ENCODE measurements at regions not wholly inside any gene's neighbourhood (a gene's known extent, or its start where the extent isn't known, plus 50 kb on each side); places are given as distances from the start of the nearest gene placed in this dataset.

DNA sequence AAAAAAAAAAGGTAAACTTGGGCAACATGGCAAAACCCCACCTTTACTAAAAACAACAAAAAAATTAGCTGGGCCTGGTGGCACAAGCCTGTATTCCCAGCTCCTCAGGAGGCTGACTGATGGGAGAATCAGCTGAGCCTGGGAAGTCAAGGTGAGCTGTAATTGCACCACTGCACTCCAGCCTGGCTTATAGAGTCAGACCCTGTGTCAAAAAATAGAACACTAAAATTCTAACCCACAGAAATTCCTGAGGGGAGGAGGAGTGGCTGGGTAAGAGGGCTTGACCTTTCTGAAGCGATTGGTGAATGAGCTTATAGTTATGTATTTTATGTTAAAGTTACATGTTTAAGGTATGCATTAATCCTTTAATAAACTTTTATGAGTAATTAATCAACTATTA is 53.3 kb downstream of the FAT3 start:
- TF ChIP-seq, protein P1, sequence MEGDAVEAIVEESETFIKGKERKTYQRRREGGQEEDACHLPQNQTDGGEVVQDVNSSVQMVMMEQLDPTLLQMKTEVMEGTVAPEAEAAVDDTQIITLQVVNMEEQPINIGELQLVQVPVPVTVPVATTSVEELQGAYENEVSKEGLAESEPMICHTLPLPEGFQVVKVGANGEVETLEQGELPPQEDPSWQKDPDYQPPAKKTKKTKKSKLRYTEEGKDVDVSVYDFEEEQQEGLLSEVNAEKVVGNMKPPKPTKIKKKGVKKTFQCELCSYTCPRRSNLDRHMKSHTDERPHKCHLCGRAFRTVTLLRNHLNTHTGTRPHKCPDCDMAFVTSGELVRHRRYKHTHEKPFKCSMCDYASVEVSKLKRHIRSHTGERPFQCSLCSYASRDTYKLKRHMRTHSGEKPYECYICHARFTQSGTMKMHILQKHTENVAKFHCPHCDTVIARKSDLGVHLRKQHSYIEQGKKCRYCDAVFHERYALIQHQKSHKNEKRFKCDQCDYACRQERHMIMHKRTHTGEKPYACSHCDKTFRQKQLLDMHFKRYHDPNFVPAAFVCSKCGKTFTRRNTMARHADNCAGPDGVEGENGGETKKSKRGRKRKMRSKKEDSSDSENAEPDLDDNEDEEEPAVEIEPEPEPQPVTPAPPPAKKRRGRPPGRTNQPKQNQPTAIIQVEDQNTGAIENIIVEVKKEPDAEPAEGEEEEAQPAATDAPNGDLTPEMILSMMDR (IDR thresholded peaks at IDR 0.05) = no peak
- TF ChIP-seq POLR2A (IDR thresholded peaks at IDR 0.05) = no peak

Data from body of pancreas (tissue), 4 donors.